SK-N-MC (cell line): ENCODE measurements at regions not wholly inside any gene's neighbourhood (a gene's known extent, or its start where the extent isn't known, plus 50 kb on each side); places are given as distances from the start of the nearest gene placed in this dataset.

Source experiments
- EZH2 ChIP-seq: fragments of 200-600 bp; sonication (generic); IDR thresholded peaks from one replicate; pipeline ENCODE4 v1.6.1; 2017; ENCODE audit warnings: antibody characterized with exemption
- FOXP2 ChIP-seq: optimal IDR thresholded peaks from 2 replicates; pipeline ENCODE3; 2011; ENCODE audit warnings: mild to moderate bottlenecking, moderate library complexity; ENCODE audit not compliant: insufficient read depth; ENCODE audit errors: extremely low read length, control extremely low read depth
- POLR2AphosphoS5 ChIP-seq: IDR thresholded peaks from 2 replicates; pipeline ENCODE4 v1.6.1; 2012; ENCODE audit warnings: mild to moderate bottlenecking, low read depth, low read length, borderline replicate concordance

DNA sequence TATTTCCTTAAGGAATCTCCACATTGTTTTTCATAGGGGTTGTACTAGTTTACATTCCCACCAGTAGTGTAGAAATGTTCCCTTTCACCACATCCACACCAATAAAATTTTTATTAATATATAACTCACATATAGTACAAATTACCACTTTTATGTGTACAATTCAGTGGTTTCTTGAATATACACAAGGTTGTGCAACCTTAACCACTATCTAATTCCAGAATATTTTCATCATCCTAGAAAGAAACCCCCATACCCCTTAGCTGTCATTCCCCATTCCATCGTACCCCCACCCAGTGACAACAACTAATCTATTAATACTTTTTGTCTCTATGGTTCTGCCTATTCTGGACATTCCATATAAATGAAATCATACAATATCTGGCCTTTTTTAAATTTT lies 108.3 kb upstream of the USP9X start:
- TF ChIP-seq POLR2AphosphoS5 (no peak), EZH2 (no peak), FOXP2 (no peak)
